SK-N-SH (cell line): ENCODE measurements at regions not wholly inside any gene's neighbourhood (a gene's known extent, or its start where the extent isn't known, plus 50 kb on each side); places are given as distances from the start of the nearest gene placed in this dataset.

Experiments used
- CTCF ChIA-PET: fragments of 300-600, 350-600 bp; formaldehyde crosslinking; extraction: SDS; loops from one replicate; lab custom pipeline; 2021; lab: Yijun Ruan, JAX
- POLR2A ChIA-PET: fragments of 350-600 bp; sonication (Branson Sonifier 250); formaldehyde crosslinking; extraction: SDS; loops from one replicate; lab custom pipeline; 2020; ENCODE audit warnings: antibody characterized with exemption, inconsistent platforms; lab: Yijun Ruan, JAX
- DNase-seq: peaks from one replicate; pipeline ENCODE4 v3.0.0; 2012
- H2AFZ ChIP-seq: fragments of 200-600 bp; sonication (generic); 2 replicates; pipeline ENCODE4 v1.8.1; 2016; ENCODE audit warnings: antibody characterized with exemption, mild to moderate bottlenecking, low read depth
- H3F3A ChIP-seq: fragments of 200-600 bp; sonication (generic); replicated peaks from 2 replicates; pipeline ENCODE3; 2016; ENCODE audit warnings: antibody characterized with exemption, mild to moderate bottlenecking; ENCODE audit not compliant: insufficient read depth
- H3K27ac ChIP-seq, 2 experiments: fragments of 200-500 bp in 1 of 2; fragments of 200-600 bp in 1 of 2; sonication (Bioruptor generic) in 1 of 2; sonication (generic), shearing (Covaris generic) in 1 of 2; 2 replicates each; pipeline versions ENCODE4 v1.5.1 to v1.6.1; 2014 to 2016; ENCODE audit warnings: low read depth in 2 of 2, inconsistent platforms in 1 of 2, low read length in 1 of 2, mild to moderate bottlenecking in 1 of 2, mixed read lengths in 1 of 2
- H3K27me3 ChIP-seq: fragments of 200-600 bp; sonication (generic), shearing (Covaris generic); 2 replicates; pipeline ENCODE4 v1.6.1; 2016; ENCODE audit warnings: mixed run types; ENCODE audit not compliant: insufficient read depth
- H3K36me3 ChIP-seq, 2 experiments: fragments of 200-500 bp in 1 of 2; fragments of 200-600 bp in 1 of 2; sonication (Bioruptor generic) in 1 of 2; sonication (generic) in 1 of 2; replicated peaks in 1 of 2; 2 replicates each; pipeline versions ENCODE3 to v1.5.1; 2014 to 2016; ENCODE audit warnings: low read length in 1 of 2, mild to moderate bottlenecking in 1 of 2; ENCODE audit not compliant: insufficient read depth in 2 of 2, control insufficient read depth in 1 of 2
- H3K4me1 ChIP-seq, 2 experiments: fragments of 200-500 bp in 1 of 2; fragments of 200-600 bp in 1 of 2; sonication (Bioruptor generic) in 1 of 2; sonication (generic), shearing (Covaris generic) in 1 of 2; 2 replicates each; pipeline versions ENCODE4 v1.5.1 to v1.6.1; 2014 to 2016; ENCODE audit warnings: low read depth in 1 of 2, low read length in 1 of 2, mixed run types in 1 of 2; ENCODE audit not compliant: insufficient read depth in 2 of 2, control insufficient read depth in 1 of 2
- H3K4me2 ChIP-seq: fragments of 200-600 bp; sonication (generic), shearing (Covaris generic); 2 replicates; pipeline ENCODE4 v1.6.1; 2017; ENCODE audit warnings: mixed run types
- H3K4me3 ChIP-seq, 2 experiments: fragments of 200-500 bp in 1 of 2; fragments of 200-600 bp in 1 of 2; sonication (Bioruptor generic) in 1 of 2; sonication (generic), shearing (Covaris generic) in 1 of 2; 2 replicates each; pipeline versions ENCODE4 v1.5.1 to v1.8.1; 2014 to 2016; ENCODE audit warnings: low read depth in 2 of 2, inconsistent platforms in 1 of 2, low read length in 1 of 2, mild to moderate bottlenecking in 1 of 2, mixed read lengths in 1 of 2, moderate library complexity in 1 of 2
- H3K79me2 ChIP-seq: fragments of 200-600 bp; sonication (generic); 2 replicates; pipeline ENCODE4 v1.8.1; 2017; ENCODE audit warnings: mild to moderate bottlenecking; ENCODE audit not compliant: insufficient read depth
- H3K9ac ChIP-seq: fragments of 200-600 bp; sonication (generic); 2 replicates; pipeline ENCODE4 v1.6.1; 2017; ENCODE audit warnings: mixed run types
- H3K9me2 ChIP-seq: fragments of 200-600 bp; sonication (generic); 2 replicates; pipeline ENCODE4 v1.6.1; 2017; ENCODE audit warnings: mixed run types
- H3K9me3 ChIP-seq: fragments of 200-600 bp; sonication (generic); 2 replicates; pipeline ENCODE4 v1.6.1; 2017; ENCODE audit warnings: mixed run types, mild to moderate bottlenecking, moderate library complexity
- H4K20me1 ChIP-seq: fragments of 200-600 bp; sonication (generic); 2 replicates; pipeline ENCODE4 v1.6.1; 2017; ENCODE audit warnings: mild to moderate bottlenecking, mixed run types; ENCODE audit not compliant: insufficient read depth
- ELF1 ChIP-seq: IDR thresholded peaks from 2 replicates; pipeline ENCODE4 v1.4.0; 2012
- GABPA ChIP-seq: IDR thresholded peaks from 2 replicates; pipeline ENCODE4 v1.4.0; 2012; ENCODE audit warnings: low read depth, mild to moderate bottlenecking
- MAX ChIP-seq: IDR thresholded peaks from 2 replicates; pipeline ENCODE4 v1.4.0; 2012; ENCODE audit warnings: low read depth
- RCOR1 ChIP-seq: fragments of 150-350 bp; IDR thresholded peaks from 2 replicates; pipeline ENCODE4 v1.6.1; 2017; ENCODE audit warnings: antibody characterized with exemption, low read length
- REST ChIP-seq: IDR thresholded peaks from 2 replicates; pipeline ENCODE4 v1.6.1; 2012; ENCODE audit warnings: mild to moderate bottlenecking, low read depth, low read length, moderate library complexity
- RFX5 ChIP-seq: IDR thresholded peaks from 2 replicates; pipeline ENCODE4 v1.6.1; 2012; ENCODE audit warnings: mild to moderate bottlenecking, improper control_type of control experiment, low read length
- RXRA ChIP-seq: IDR thresholded peaks from 2 replicates; pipeline ENCODE4 v1.4.0; 2012; ENCODE audit warnings: low read depth, mild to moderate bottlenecking, borderline replicate concordance
- SMC3 ChIP-seq: IDR thresholded peaks from 2 replicates; pipeline ENCODE4 v1.6.1; 2012; ENCODE audit warnings: low read depth, low read length, improper control_type of control experiment
- TCF12 ChIP-seq: IDR thresholded peaks from 2 replicates; pipeline ENCODE4 v1.4.0; 2012
- USF1 ChIP-seq: IDR thresholded peaks from 2 replicates; pipeline ENCODE4 v1.4.0; 2012; ENCODE audit warnings: low read depth, borderline replicate concordance
- USF2 ChIP-seq: fragments of 150-350 bp; IDR thresholded peaks from 2 replicates; pipeline ENCODE4 v1.6.1; 2017; ENCODE audit warnings: antibody characterized with exemption, low read length, low read depth, borderline replicate concordance
- WGBS: methylation state at CpG from one replicate; pipeline ENCODE4 v1.1.6; 2017; ENCODE audit warnings: low lambda C conversion rate; 5-methylcytosine and 5-hydroxymethylcytosine counted together

GRCh38 chr1:13918862-13919261 lies 218.9 kb downstream of the PRDM2 start:
- no peak overlapping the region for H3K27ac ChIP-seq
- no peaks in the 10 kb centered on the region for H3F3A ChIP-seq
- no peaks in the 10 kb centered on the region for H3K79me2 ChIP-seq
- no peaks in the 10 kb centered on the region for H3K36me3 ChIP-seq
- no peak overlapping the region for H2AFZ ChIP-seq
- no peak overlapping the region for H3K9ac ChIP-seq
- POLR2A ChIA-PET: no interaction called here
- no peaks in the 10 kb centered on the region for H3K27me3 ChIP-seq
- WGBS: 4% methylated on average over 1 of the region's 1 CpG
- H3K4me2 ChIP-seq: no peak overlapping the region
- no peaks in the 10 kb centered on the region for H3K4me1 ChIP-seq
- no peak for DNase-seq
- no peaks in the 10 kb centered on the region for H4K20me1 ChIP-seq
- TF ChIP-seq MAX: no peak
- no peak for TF ChIP-seq RXRA
- TF ChIP-seq RCOR1: no peak
- TF ChIP-seq USF1: no peak
- TF ChIP-seq TCF12: no peak
- CTCF ChIA-PET: no interaction called here
- no peaks in the 10 kb centered on the region for H3K9me3 ChIP-seq
- no peak overlapping the region for H3K4me3 ChIP-seq
- H3K9me2 ChIP-seq: no peaks in the 10 kb centered on the region

- POLR2A ChIA-PET: no interaction called here
- Histone ChIP-seq H3K9me2 (no peaks in the 10 kb centered on the region), H2AFZ (no peak overlapping the region), H3F3A (no peaks in the 10 kb centered on the region), H3K4me2 (no peak overlapping the region), H3K4me3 (no peak overlapping the region), H3K9me3 (no peaks in the 10 kb centered on the region), H3K9ac (no peak overlapping the region), H3K4me1 (no peaks in the 10 kb centered on the region), H3K27me3 (no peaks in the 10 kb centered on the region), H4K20me1 (no peaks in the 10 kb centered on the region), H3K27ac (no peak overlapping the region), H3K79me2 (no peaks in the 10 kb centered on the region), H3K36me3 (no peaks in the 10 kb centered on the region)
- 0% methylated on average over 1 of the region's 1 CpG for WGBS
- no peak for DNase-seq
- TF ChIP-seq SMC3 (no peak), GABPA (no peak), USF2 (no peak), ELF1 (no peak), REST (no peak), RFX5 (no peak)
- CTCF ChIA-PET: no interaction called here
Observed at GRCh38 chr1:13921190-13921589, 221.2 kb downstream of the PRDM2 start.
